ENCODE measurements at regions not wholly inside any gene's neighbourhood (a gene's known extent, or its start where the extent isn't known, plus 50 kb on each side); places are given as distances from the start of the nearest gene placed in this dataset.
"Not testable (repeated sequence)": the region's sequence is repeated elsewhere in the genome, so short reads cannot be mapped to it uniquely, and the experiment has no call there.

DNA sequence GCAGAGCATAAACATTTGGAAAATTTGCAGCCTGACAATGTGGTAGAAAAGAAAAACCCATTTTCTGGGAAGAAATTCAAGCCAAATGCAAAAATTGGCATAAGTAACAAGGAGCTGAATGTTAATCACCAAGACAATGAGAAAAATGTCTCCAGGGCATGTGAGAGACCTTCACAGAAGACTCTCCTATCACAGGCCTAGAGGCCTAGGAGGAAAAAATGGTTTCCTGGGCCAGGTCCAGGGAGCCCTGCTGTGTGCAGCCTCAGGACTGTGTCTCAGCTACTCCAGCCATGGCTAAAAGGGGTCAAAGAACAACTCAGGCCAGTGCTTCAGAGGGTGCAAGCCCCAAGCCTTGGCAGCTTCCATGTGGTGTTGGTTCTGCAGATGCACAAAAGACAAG, 362.4 kb downstream of the FAM47B start:
- TF ChIP-seq, protein P1, sequence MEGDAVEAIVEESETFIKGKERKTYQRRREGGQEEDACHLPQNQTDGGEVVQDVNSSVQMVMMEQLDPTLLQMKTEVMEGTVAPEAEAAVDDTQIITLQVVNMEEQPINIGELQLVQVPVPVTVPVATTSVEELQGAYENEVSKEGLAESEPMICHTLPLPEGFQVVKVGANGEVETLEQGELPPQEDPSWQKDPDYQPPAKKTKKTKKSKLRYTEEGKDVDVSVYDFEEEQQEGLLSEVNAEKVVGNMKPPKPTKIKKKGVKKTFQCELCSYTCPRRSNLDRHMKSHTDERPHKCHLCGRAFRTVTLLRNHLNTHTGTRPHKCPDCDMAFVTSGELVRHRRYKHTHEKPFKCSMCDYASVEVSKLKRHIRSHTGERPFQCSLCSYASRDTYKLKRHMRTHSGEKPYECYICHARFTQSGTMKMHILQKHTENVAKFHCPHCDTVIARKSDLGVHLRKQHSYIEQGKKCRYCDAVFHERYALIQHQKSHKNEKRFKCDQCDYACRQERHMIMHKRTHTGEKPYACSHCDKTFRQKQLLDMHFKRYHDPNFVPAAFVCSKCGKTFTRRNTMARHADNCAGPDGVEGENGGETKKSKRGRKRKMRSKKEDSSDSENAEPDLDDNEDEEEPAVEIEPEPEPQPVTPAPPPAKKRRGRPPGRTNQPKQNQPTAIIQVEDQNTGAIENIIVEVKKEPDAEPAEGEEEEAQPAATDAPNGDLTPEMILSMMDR (IDR thresholded peaks at IDR 0.05) = not testable (repeated sequence)
- not testable (repeated sequence) for TF ChIP-seq POLR2AphosphoS5 (IDR thresholded peaks at IDR 0.05; ENCODE audit: low read depth, low read length); SIN3A (IDR thresholded peaks at IDR 0.05; ENCODE audit: borderline replicate concordance, insufficient read depth, low read depth, low read length); TCF7L2 (IDR thresholded peaks at IDR 0.05; ENCODE audit: low read depth, low read length)
- TF ChIP-seq, protein P2, sequence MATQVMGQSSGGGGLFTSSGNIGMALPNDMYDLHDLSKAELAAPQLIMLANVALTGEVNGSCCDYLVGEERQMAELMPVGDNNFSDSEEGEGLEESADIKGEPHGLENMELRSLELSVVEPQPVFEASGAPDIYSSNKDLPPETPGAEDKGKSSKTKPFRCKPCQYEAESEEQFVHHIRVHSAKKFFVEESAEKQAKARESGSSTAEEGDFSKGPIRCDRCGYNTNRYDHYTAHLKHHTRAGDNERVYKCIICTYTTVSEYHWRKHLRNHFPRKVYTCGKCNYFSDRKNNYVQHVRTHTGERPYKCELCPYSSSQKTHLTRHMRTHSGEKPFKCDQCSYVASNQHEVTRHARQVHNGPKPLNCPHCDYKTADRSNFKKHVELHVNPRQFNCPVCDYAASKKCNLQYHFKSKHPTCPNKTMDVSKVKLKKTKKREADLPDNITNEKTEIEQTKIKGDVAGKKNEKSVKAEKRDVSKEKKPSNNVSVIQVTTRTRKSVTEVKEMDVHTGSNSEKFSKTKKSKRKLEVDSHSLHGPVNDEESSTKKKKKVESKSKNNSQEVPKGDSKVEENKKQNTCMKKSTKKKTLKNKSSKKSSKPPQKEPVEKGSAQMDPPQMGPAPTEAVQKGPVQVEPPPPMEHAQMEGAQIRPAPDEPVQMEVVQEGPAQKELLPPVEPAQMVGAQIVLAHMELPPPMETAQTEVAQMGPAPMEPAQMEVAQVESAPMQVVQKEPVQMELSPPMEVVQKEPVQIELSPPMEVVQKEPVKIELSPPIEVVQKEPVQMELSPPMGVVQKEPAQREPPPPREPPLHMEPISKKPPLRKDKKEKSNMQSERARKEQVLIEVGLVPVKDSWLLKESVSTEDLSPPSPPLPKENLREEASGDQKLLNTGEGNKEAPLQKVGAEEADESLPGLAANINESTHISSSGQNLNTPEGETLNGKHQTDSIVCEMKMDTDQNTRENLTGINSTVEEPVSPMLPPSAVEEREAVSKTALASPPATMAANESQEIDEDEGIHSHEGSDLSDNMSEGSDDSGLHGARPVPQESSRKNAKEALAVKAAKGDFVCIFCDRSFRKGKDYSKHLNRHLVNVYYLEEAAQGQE (IDR thresholded peaks at IDR 0.05; ENCODE audit: insufficient read depth in 1 of 2, low read depth in 2 of 2, low read length in 1 of 2) = not testable (repeated sequence)

All from Panc1 (cell line).